Dedifferentiated amniotic fluid mesenchymal stem cell (primary cell): ENCODE measurements at regions not wholly inside any gene's neighbourhood (a gene's known extent, or its start where the extent isn't known, plus 50 kb on each side); places are given as distances from the start of the nearest gene placed in this dataset.
"Not testable (repeated sequence)": the region's sequence is repeated elsewhere in the genome, so short reads cannot be mapped to it uniquely, and the experiment has no call there.

ENCODE experiments used
- DNase-seq: peaks from one replicate; pipeline ENCODE4 v3.0.0-alpha.2; 2016; ENCODE audit errors: extremely low spot score

- DNase-seq = peak; percentile 47
These were observed 1021.6 kb downstream of the NCAM2 start for GRCh38 chr21:22019766-22020165.

DNA sequence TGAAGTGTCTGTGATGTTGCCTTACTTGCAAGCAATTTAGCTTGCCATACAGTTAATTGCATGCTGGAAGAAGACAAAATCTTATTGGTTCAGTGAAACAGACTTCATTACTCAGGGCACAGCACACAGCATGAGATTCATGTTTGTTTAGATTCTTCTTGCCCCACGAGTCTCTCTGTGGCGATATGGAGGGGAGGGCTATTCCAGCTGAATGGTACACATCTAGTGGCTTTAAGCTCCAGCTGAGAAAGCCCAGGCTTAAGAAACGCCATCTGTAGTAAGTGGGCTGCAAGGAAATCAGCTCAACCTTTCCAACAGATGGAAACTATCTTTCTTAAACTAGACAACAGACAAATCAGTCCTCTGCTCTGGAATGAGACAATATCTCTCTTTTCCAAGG lies 1022.0 kb downstream of the NCAM2 start:
- no peak for DNase-seq

GRCh38 chr21:22023896-22024295 lies 1025.7 kb downstream of the NCAM2 start:
- not testable (repeated sequence) for DNase-seq

GRCh38 chr21:22044431-22044830 lies 1046.2 kb downstream of the NCAM2 start:
- no peak for DNase-seq

DNA sequence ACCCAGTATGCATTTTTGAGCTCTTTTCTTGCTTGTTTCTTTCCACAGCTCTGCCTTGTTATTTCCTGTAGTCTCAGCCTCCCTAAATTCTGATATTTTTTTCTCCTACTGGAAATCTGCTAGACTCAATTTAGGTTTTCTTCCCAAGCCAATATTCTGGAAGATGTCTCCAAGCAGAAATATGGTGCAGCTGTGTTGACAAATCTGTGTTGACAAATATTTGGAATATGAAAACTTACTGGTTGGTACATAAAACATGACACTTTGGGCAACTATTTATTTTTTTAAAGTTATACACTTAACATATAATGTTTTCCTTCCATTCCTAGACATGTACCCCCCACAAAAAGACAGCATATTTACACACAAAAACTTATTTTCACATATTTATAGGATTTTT lies 1048.4 kb downstream of the NCAM2 start:
- no peak for DNase-seq

DNA sequence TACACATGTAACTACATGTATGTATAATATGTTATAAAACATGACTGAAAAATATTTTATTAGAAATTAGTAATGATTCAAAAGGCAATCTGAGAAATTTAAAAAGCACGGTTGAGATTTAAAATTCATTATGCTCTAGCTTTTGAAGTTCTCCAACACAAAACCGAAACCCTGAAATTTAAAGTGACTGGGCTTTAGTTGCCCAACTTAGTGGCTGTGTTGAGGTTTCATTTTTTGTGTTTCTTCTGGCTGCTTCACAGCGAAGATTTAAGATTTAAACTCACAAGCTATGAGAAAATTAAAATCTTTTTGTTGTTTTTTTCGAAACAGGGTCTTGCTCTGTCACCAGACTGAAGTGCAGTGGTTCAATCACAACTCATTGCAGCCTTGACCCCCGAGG lies 1058.7 kb downstream of the NCAM2 start:
- no peak for DNase-seq

DNA sequence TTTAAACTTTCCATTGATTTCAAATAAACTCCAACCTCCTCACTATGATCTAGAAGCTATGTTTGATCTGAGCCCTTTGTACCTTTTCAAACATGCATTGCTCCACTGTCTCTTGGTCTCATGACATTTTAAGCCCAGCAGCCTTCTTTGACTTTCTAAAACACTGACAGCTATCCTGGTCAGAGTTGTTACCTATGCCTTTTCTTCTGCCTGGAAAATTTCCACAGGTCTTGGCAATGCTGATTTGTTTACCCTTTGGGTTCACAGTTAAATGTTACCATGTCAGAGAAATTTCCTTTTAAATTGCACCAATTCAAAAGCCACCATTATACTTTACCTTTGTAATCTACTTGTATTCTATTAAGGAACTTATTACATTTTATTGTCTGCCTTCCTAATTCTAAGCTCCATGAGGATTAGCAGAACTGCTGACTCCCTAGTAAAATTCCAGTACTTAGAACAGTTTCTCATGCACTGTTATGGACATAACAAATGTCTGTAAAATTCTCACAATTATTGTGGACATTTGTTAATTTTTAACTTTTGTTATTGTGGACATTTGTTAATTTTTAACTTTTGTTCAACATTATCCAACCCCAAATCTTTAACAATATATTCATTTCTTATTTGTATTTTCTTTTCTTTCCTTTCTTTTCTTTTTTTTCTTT lies 1064.4 kb downstream of the NCAM2 start:
- DNase-seq = no peak

GRCh38 chr21:22063140-22063539 lies 1064.9 kb downstream of the NCAM2 start:
- no peak for DNase-seq

DNA sequence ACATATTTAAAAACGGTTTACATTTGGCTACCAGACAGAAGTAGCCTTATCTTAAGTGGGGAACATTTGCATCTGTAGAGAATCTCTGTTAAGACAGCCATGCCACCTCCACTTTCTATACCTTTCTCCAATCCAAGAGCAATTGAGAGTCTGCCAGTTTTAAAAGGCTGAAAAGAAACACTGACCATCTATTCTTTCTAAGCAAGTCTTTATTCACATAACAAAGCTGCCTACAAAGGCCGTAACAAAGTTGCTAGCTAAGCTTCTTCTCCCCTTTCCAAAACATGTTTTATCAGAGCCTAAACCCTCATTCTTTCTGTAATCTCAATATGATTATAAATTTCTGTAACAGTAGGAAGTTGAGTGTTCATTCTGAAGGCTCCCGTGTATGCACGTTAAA lies 1078.3 kb downstream of the NCAM2 start:
- no peak for DNase-seq

- DNase-seq = no peak
These were observed 1085.7 kb downstream of the NCAM2 start for GRCh38 chr21:22083899-22084298.

- no peak for DNase-seq
These were observed 1098.1 kb downstream of the NCAM2 start for GRCh38 chr21:22096314-22096713.

DNA sequence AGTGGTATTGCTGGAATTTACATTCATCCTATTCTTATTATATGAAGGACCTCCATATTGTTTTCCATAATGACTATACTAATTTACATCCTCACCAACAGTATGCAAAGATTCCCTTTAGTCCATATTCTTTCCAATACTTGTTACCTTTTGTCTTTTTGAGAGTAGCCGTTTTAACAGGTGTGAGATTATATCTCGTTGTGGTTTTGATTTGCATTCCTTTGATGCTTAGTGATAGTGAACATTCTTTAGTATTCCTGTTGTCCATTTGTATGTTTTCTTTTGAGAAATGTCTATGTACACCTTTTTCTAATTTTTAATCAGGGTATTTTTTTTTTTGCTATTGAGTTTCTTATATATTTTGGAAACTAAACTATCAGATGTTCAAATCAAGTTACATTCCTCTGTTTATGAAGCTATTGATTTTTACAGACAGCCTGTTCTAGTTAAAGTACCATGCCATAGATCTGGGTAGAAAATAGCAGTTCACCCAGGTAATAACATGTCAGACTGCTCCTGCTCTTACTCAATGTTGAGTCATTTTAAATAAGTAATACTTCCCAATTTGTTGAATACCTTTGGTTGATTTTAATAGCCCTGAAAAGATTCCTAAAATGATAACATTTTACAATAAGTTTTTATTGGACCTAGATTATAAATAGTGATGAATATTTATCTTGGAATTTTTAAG lies 1108.7 kb downstream of the NCAM2 start:
- DNase-seq = no peak

GRCh38 chr21:22115746-22116145 lies 1117.5 kb downstream of the NCAM2 start:
- no peak for DNase-seq

- no peak for DNase-seq
These were observed 1122.5 kb downstream of the NCAM2 start for GRCh38 chr21:22120616-22121266.

DNA sequence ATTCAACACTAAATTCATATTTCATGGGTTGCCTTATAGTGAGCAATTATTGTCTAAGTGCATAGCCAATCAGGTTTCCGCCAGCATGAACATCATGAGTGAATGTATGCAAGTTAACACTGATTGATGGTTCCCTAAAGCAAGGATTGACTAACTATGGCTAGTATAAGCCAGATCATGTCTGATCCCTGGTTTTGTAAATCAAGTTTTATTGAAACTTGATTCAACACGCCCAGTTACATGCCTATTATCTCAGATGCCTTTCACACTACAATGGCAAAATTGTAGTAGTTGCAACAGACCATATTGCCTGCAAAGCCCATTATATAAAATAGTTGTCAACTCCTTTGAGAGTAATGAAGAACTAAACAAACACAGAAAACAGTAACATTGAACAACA lies 1127.4 kb downstream of the NCAM2 start:
- DNase-seq = no peak

DNA sequence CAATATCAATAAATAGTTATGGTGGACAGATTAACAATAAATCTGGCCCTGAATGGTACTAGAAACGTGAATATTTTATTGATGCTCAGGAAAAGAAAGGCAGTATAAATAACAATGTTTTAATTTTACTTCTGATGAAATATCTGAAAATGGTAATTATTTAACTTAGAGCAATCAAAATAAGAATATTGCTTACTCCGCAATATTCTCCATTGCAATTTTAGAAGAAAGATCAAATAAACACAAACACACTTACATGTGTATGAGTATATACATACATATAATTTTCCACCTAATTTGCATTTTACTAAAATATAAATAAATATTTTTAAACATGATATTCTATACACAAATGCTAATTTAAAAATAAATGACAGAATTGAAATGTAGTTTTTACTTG lies 1130.5 kb downstream of the NCAM2 start:
- no peak for DNase-seq

DNA sequence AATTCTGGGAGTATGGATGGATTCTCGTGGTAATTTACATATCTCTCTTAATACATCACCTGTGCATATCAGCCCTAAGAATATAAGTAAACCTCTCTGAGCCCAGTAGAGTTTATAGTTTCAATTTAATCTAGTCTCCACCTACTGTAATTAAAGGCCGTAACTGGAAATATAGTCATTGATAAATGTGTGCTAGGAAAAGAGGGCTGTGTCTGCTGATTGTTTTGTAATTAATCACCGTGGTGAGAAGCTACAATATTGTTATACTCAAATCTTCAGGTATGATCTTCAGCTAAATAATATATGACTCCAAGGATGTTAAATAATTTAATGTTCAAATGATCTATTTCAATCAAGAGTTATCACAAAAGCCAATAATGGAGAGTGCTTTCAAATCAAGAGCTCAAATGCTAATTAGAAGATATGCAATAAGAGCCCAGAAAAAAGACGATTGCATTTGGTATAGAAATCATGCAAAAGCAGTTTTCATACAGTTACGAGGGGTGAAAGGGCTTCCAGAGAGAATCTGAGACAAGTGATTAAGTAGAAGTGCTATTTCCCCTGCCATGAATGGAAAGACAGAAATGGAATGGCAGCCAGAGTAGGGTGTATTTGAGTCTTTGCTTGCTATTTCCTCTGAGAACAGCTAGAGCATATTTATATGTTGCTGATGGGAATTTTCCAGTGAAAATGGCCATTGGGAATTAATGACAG lies 1134.3 kb downstream of the NCAM2 start:
- no peak for DNase-seq

DNA sequence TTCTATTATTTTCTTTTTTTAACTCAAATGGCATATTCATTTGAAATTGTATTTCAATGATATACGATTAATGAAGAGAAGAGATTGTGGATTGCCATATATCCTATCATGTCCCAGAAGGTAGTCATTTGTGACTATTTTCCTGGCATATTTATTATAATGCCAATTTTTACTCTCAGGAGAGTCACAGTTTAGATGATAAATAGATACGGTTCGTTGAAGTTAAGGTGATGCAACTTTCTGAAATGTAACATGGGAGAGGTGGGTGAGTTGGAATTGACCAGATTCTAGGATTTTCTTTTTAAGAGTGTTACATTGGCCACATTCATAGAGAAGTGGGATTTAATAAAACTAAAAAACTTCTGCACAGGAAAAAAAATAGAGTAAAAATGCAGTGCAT lies 1138.5 kb downstream of the NCAM2 start:
- DNase-seq = no peak

DNA sequence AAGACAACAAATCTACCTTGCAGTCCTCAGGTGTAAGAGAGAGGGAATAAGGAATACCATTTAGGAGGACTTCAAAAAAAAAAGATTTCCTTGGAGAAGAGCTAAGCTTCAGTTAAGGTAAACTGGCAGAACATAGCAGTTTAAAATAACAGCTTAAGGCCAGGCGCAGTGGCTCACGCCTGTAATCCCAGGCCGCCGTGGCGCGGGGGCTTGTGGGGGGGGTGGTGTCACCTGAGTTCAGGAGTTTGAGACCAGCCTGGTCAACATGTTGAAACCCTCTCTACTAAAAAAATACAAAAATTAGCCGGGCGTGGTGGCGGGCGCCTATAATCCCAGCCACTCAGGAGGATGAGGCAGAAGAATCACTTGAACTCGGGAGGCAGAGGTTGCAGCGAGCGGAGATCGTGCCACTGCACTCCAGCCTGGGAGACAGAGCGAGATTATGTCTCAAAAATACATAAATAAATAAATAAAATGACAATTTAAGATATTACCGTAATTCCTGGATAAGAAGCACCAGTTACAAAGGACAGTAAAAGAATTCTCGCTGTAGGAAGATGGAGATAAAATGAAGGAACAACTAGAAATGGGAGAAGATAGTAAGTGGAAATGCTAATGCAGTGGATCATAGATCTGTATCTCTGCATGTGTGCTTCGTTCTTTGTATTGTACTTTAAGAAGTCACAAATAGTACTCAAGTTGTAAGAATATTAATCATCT lies 1140.2 kb downstream of the NCAM2 start:
- no peak for DNase-seq

DNA sequence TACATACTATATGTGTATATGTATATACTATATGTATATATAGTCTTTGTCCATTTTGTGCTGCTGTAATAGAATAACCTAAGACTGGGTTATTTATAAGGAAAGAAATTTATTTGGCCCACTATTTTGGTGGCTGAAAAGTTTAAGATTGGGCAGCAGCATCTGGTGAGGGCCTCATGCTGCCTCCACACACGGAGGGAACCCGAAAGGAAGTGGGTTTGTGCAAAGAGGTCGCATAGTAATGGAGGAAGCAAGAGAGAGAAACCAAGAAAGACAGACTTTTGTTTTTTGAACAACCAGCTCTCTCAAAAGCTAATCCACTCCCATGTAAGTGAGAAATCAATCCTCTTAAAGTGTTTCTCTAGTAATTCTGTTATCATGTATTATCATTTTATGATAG lies 1147.3 kb downstream of the NCAM2 start:
- DNase-seq = no peak

DNA sequence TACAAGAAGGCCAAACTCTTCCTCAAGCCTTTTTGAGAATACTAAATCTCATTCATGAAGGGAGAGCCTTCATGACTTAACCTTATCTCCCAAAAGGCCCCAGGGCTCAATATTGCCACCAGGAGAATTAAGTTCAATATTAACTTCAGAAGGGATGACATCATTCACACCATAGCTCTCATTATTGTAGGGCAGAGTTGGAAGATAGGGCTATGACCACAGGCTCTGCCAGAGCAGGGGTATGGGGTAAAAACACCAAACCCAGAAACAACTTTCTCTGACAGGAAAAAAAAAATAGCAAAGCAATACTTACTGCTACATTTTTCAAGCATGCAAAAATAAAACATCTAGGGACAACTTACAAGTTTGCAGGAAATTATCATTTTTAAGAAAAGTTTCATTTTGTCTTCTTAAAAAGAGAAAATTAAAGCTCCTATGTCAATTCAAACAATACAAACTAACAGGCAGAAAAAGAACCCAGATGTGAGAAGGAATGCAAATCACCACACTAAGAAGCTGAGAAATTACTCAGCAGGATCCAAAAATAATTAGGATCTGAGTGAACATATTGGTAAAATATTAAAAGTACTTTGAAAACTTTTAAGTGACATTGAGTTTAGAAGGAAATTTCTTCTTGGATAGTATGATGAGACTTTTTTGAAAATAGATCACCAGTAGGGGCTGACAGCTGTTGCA lies 1156.5 kb downstream of the NCAM2 start:
- no peak for DNase-seq
